Eye (tissue), 1 donor: ENCODE measurements at regions not wholly inside any gene's neighbourhood (a gene's known extent, or its start where the extent isn't known, plus 50 kb on each side); places are given as distances from the start of the nearest gene placed in this dataset.

Experiments
- DNase-seq: peaks from one replicate; pipeline ENCODE4 v3.0.0-alpha.2; 2015

DNA sequence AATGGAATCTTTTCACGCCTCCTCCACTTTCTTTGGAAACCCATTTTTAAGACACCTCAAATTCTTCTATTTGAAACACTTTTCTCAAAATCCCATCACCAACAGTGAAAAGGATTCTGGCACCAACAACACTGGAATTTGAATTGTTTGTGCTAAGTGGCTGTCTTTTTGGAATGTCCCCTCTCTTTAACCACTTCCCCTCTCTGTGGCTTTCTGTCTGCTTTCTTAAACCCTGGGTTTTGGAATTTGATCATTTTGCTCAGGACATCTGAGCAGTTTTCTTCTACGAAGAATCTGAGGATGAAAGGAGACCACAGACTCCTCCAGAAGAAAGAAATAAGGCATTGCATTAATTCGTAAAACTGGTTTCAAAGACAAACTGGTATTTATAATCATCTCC, 89.0 kb downstream of the MXRA5 start:
- DNase-seq: no peak

DNA sequence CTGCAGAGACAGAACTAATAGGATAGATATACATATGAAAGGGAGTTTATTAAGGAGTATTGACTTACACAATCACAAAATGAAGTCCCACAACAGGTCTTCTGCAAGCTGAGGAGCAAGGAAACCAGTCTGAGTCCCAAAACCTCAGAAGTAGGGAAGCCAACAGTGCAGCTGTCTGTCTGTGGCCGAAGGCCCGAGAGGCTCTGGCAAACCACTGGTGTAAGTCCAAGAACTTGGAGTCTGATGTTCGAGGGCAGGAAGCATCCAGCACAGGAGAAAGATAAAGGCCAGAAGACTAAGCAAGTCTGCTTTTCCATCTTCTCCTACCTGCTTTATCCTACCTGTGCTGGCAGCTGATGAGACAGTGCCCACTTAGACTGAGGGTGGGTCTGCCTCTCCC, 89.6 kb downstream of the MXRA5 start:
- DNase-seq: no peak

GRCh38 chrX:3252744-3253143, 93.7 kb downstream of the MXRA5 start:
- no peak for DNase-seq

- DNase-seq: no peak
Observed at GRCh38 chrX:3250966-3251365, 95.5 kb downstream of the MXRA5 start.

GRCh38 chrX:3244955-3245354, 101.5 kb downstream of the MXRA5 start:
- DNase-seq: no peak

GRCh38 chrX:3244203-3244743, 102.2 kb downstream of the MXRA5 start:
- DNase-seq: peak; percentile 24

DNA sequence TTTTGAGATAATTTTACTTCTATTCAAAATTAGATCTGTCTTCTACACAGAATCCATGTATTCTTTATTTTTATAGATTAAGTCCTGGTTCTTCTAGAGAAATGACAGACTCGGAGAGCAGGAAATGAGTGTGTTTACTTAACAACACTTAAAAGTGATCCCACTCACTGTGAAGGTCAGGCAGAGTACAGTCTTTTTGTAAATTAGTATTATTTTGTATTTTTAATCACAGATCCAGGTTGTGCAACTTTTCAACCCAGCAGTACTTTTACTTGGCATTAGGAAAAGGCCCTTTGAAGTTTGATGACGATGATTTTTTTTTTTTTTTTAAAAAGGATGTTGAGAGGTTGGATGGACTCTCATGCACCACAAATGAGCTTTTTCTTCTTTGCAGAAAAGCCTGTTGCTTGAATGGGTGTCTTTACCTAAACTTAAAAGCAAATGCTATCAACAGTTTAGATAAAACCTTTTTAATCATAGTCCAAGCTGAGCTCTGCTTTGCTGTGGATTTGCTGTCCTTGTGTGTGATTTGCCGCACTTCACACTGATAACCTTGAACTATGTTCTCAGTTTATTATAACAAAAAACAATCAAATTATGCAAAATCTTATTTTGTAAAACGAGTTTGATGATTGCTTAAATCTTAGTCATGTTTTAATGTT, 114.1 kb downstream of the MXRA5 start:
- DNase-seq: no peak

DNA sequence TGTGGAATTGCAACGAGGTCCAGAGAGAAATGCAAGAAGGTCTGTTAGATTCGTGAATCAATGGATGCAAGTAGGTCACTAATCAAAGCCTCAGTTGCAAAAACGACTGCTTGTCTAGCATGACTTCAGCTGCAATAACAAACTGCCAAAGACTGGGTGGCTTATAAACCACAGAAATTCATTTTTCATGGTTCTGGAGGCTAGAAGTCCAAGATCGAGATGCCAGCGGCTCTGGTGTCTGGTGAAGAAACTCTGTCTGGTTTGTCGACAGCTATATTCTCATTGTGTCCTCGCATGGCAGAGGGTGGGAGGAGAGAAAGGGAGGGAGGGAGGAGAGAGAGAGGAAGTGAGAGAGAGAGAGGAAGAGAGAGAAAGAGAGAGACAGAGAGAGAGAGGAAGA, 114.7 kb downstream of the MXRA5 start:
- no peak for DNase-seq

GRCh38 chrX:3230496-3230895, 116.0 kb downstream of the MXRA5 start:
- no peak for DNase-seq

DNA sequence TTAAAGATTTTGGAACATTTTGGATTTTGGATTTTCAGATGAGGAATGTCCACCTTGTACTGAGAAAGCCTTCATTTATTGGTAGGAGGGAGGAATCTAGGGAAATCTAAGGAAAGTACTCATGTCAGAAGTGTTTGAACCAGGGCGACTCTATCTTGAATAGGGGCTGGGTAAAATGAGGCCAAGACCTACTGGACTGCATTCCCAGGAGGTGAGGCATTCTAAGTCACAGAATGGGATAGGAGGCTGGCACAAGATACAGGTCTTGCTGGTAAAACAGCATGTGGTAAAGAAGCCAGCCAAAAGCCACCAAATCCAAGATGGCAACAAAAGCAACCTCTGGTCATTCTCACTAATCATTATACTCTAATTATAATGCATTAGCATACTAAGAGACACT, 118.9 kb downstream of the MXRA5 start:
- DNase-seq: no peak

DNA sequence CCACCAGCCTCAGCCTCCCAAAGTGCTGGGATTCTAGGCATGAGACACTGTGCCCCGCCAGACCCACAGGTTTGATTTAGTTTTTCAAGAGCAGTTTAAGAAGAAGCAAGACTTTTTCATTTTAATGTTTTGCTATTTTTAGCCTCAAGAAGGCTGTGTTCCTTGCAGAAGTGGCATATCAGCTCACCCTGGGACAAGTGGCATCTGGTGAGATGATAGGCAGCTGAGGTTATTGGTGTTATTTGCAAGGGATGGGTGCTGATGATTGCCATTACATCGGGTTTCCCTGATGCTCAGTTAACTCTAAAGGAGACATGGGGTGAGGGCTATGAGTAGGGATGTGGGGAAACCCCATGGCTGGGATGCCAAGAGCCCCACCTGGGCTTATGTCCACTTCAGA, 120.4 kb downstream of the MXRA5 start:
- DNase-seq: no peak

DNA sequence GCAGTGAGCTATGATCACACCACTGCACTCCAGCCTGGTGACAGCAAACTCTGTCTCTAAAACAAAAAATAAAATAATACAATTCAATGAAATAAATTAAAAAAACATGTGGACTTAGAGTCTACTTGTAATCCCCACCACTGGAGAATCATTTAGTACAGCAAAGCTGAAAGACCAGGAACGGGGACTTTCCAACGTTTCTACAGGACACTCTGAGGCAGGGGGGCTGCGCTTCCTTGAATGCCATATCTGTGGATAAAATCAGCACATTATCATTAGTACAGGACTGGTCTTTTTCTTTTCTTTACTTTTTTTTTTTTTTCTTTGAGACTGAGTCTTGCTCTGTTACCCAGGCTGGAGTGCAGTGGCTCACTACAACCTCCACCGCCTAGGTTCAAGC, 124.8 kb downstream of the MXRA5 start:
- DNase-seq: no peak

GRCh38 chrX:3219667-3220066, 126.8 kb downstream of the MXRA5 start:
- DNase-seq: no peak

DNA sequence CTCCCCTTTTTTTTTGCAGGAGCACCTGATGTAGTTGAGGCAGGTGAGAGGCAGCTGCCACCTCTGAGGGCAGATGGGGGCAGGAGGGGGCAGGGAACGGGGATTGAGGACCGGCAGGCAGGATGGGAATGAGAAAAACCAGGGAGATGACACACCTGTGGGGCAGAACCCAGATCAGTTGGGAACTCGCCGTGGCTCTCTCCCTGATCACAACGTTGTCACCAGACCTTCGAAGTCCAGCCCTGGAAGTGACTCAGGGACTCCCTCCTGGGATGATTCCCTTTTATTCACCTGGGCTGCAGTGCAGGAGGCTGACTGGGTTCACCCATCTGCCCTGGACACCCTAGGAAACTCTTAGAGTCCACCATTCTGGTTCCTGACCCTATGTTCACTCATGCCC, 127.2 kb downstream of the MXRA5 start:
- DNase-seq: no peak

- DNase-seq: no peak
Observed at GRCh38 chrX:3218442-3218841, 128.0 kb downstream of the MXRA5 start.

DNA sequence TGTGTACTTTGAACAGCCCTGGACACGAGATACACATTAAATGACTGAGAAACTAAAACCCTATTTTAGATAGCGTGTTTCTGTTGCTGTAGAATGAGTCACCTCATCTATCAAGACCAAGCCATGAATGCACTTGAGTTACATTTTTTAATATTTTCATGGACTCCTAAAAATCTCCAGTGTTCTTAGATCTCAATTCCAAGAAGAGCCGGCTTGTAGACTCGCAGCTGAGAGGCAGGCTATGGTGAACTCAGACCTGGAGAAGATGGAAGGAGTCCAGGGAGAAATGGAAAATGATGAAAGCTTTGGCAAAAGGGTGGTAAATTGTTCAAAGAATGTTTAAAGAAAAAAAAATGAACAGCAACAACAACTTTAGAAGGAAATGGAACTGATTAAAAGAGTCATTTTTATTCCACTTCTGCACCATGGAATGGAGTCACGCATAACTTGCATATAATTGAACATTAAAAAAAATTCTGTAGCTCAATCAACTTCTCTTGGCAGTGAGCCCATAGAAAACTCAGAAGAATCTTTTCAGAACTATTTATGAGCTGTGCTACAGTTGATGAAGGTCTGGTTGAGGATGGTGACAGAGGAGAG, 129.8 kb downstream of the MXRA5 start:
- DNase-seq: no peak

DNA sequence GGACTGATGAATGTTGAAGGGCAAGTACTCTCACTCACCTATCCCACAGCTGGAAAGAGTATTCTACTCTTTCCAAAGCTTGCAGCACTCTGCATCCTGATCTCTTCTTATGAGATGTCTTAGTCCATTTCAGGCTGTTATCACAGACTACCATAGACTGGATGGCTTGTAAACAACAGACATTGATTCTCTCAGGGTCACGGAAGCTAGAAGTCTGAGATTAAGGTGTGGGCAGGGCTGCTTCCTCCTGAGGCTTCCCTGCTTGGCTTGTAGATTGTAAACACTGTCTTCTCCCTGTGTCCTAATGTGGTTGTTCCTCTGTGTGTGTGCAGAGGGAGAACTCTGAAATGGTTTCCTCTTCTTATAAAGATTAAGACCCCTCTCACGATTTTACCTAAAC, 131.2 kb downstream of the MXRA5 start:
- DNase-seq: no peak

DNA sequence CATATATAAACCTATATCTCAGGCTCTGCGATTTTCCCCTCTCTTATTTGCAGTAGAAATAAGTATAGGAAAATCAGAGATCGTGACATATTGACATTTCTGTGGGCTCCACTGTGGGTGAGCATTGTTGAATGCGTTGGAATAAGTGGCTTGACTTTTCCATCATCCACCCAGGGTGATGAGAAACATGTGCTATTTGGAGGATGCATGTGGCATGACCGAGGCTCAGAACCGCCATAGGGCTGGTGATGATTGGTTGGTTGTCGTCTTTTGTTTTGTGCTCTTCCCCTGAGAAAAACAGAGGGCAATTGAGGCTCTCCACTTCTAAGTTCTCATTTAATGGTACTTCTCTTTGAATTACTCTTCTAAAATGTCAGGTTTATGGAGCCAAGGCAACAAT, 140.1 kb downstream of the MXRA5 start:
- no peak for DNase-seq

DNA sequence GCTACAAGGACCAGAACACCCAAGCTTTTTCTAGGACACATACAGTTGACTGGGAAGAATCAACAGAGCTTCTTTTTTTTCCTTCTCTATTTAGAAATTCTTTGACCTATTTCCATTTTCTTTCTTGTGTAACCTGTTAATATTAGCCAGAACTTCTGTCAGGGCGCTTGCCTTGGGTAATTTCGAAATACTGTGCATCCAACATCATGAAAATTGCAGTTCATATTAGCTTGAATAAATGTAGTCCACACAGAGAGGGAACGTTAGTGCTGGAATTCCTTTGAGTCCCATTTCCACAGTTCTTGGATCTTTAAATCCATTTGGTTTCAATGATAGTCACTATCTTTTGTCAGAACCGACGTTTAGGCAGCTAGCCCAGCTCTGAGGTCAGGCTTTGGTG, 141.8 kb downstream of the MXRA5 start:
- no peak for DNase-seq

DNA sequence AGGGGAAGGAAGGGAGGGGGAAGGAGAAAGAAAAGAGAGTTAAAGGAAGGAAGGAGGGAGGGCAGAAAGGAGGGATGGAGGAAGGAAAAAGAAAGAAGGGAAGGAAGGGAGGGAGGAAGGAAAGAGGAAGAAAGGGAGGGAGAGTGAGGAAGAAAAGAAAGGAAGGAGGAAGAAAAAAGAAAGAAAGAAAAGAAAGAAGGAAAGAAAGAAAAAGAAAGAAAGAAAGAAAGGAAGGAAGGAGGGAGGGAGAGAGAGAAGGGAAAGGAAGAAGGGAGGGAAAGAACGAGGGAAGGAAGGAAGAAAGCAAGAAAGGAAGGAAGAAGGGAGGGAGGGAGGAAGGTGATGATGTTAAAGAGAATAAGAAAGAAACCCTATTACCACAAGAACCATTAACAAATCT, 150.6 kb downstream of the MXRA5 start:
- DNase-seq: no peak

- no peak for DNase-seq
Observed at GRCh38 chrX:3192835-3193234, 151.6 kb downstream of the ARSF start.

DNA sequence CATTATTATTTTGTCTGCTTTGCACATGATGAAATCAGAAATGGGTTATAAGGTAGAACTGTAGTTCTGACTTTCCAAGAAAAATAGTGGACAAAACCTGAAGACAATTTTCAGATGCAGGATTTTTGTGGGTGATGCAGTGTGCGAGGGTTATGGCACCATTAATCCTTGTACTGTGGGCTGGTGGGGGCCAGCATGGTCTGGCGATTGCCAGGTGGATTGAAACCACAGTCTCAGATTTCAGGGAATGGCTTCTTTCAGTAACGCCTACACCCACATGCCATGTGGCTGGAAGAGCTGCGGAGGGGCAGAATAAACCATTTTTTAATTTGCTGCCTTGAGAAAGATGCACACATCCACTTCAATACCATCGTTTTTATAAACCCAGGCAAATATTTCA, 150.5 kb downstream of the ARSF start:
- DNase-seq: no peak

DNA sequence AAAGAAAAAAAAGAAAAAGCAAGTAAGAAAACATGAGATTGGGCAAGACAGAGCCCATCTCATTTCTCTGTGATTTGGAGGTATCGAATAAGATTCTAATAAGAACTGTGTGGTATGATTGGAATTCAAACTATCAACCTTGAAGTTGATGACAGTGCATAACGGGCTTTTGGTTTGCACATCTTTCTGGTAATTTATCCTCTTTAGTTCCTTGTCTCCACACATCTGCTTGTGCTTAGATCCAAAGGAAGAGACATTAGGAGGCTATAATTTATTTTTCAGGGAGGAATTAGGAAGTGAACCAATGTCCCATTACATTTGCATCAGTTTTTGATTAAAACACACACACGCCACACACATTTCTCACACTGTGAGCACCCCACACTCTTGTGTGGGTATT, 149.9 kb downstream of the ARSF start:
- no peak for DNase-seq

GRCh38 chrX:3184176-3184930, 143.1 kb downstream of the ARSF start:
- no peak for DNase-seq
